Adrenal gland (tissue), 5 donors: ENCODE measurements at regions not wholly inside any gene's neighbourhood (a gene's known extent, or its start where the extent isn't known, plus 50 kb on each side); places are given as distances from the start of the nearest gene placed in this dataset.

Experiments
- CTCF ChIP-seq, 6 experiments: fragments of 450-650 bp in 4 of 6; fragments of 200-600 bp in 2 of 6; sonication (generic) in 1 of 6; IDR thresholded peaks; 1 replicate in 5 of 6; 2 replicates in 1 of 6; pipeline versions ENCODE4 v1.5.1 to v1.8.0; 2016 to 2021; ENCODE audit warnings: antibody characterized with exemption in 6 of 6, mild to moderate bottlenecking in 2 of 6, moderate library complexity in 1 of 6
- POLR2A ChIP-seq, 2 donors: fragments of 450-650 bp; IDR thresholded peaks; one replicate each; pipeline ENCODE4 v1.6.1; 2017; ENCODE audit warnings: antibody characterized with exemption in 2 of 2, mild to moderate bottlenecking in 2 of 2, moderate library complexity in 1 of 2
- donor health status: DM: no; HTN: no; CAD: no.

GRCh38 chrX:39195156-39195555 lies 393.9 kb downstream of the MID1IP1 start:
- TF ChIP-seq CTCF (IDR thresholded peaks at IDR 0.05) (no peak), POLR2A (IDR thresholded peaks at IDR 0.05) (no peak)
